ENCODE measurements at regions not wholly inside any gene's neighbourhood (a gene's known extent, or its start where the extent isn't known, plus 50 kb on each side); places are given as distances from the start of the nearest gene placed in this dataset.

- H3K27ac ChIP-seq, result peak overlapping the region; percentile 98
- no peak for TF ChIP-seq CTCF (conservative IDR thresholded peaks at IDR 0.05)
These were observed 258.8 kb upstream of the STARD13 start for GRCh38 chr13:33544308-33544707.

- no peak for TF ChIP-seq CTCF (conservative IDR thresholded peaks at IDR 0.05)
- peak overlapping the region; percentile 98 for H3K27ac ChIP-seq
These were observed 259.9 kb upstream of the STARD13 start for GRCh38 chr13:33545492-33545891.

GRCh38 chr13:33547035-33547434, 261.5 kb upstream of the STARD13 start:
- no peak overlapping the region for H3K27ac ChIP-seq
- TF ChIP-seq CTCF (conservative IDR thresholded peaks at IDR 0.05), result no peak

GRCh38 chr13:33548069-33548468, 262.5 kb upstream of the STARD13 start:
- no peak overlapping the region for H3K27ac ChIP-seq
- TF ChIP-seq CTCF (conservative IDR thresholded peaks at IDR 0.05), result no peak

GRCh38 chr13:33550276-33550675, 264.7 kb upstream of the STARD13 start:
- no peak overlapping the region for H3K27ac ChIP-seq
- TF ChIP-seq CTCF (conservative IDR thresholded peaks at IDR 0.05), result no peak

GRCh38 chr13:33550885-33551284, 265.3 kb upstream of the STARD13 start:
- no peak overlapping the region for H3K27ac ChIP-seq
- no peak for TF ChIP-seq CTCF (conservative IDR thresholded peaks at IDR 0.05)

GRCh38 chr13:33554919-33555791, 262.8 kb upstream of the RFC3 start:
- no peak for TF ChIP-seq CTCF (conservative IDR thresholded peaks at IDR 0.05)
- H3K27ac ChIP-seq, result no peak overlapping the region

Data from VCaP (cell line).